Prostate gland (tissue), 2 donors: ENCODE measurements at regions not wholly inside any gene's neighbourhood (a gene's known extent, or its start where the extent isn't known, plus 50 kb on each side); places are given as distances from the start of the nearest gene placed in this dataset.

Experiments used
- DNase-seq: peaks from one replicate; pipeline ENCODE4 v3.0.0-alpha.2; 2019; ENCODE audit warnings: low spot score
- H3K27ac ChIP-seq, 2 donors: fragments of 200-600 bp; sonication (generic); 2 replicates each; pipeline ENCODE4 v1.5.1; 2017 to 2019
- H3K27me3 ChIP-seq: fragments of 200-600 bp; sonication (generic); replicated peaks from 2 replicates; pipeline ENCODE4 v1.5.1; 2019; ENCODE audit not compliant: insufficient read depth
- H3K36me3 ChIP-seq, 2 donors: fragments of 200-600 bp; sonication (generic); 1 replicate in 1 of 2; 2 replicates in 1 of 2; pipeline versions ENCODE4 v1.5.1 to v1.8.1; 2017 to 2019
- H3K4me1 ChIP-seq: fragments of 200-600 bp; sonication (generic); replicated peaks from 2 replicates; pipeline ENCODE4 v1.5.1; 2019
- H3K4me3 ChIP-seq, 2 donors: fragments of 200-600 bp; sonication (generic); 2 replicates each; pipeline ENCODE4 v1.5.1; 2017 to 2019
- H3K9me3 ChIP-seq: fragments of 200-600 bp; sonication (generic); 2 replicates; pipeline ENCODE4 v1.5.1; 2017
- POLR2A ChIP-seq: fragments of 450-650 bp; IDR thresholded peaks from one replicate; pipeline ENCODE4 v1.6.1; 2016; ENCODE audit warnings: antibody characterized with exemption, mild to moderate bottlenecking
- POLR2AphosphoS5 ChIP-seq: sonication (generic); formaldehyde crosslinking; IDR thresholded peaks from one replicate; pipeline ENCODE4 v1.6.1; 2017; ENCODE audit warnings: antibody characterized with exemption
- WGBS: methylation state at CpG from one replicate; pipeline ENCODE4 v1.1.5; 2018; 5-methylcytosine and 5-hydroxymethylcytosine counted together
- intact Hi-C: fragments of 100-400 bp; cut with DNase I; formaldehyde crosslinking; loops from one replicate; pipeline ENCODE4 v1.14.2; 2022
- TF ChIP-seq, protein P1 (sequence below), 4 experiments: fragments of 200-600 bp in 2 of 4; fragments of 450-650 bp in 2 of 4; sonication (generic) in 2 of 4; IDR thresholded peaks; 1 replicate in 3 of 4; 2 replicates in 1 of 4; pipeline ENCODE4 v1.5.1; 2016 to 2019; ENCODE audit warnings: antibody characterized with exemption in 4 of 4, mild to moderate bottlenecking in 2 of 4, moderate library complexity in 2 of 4

DNA sequence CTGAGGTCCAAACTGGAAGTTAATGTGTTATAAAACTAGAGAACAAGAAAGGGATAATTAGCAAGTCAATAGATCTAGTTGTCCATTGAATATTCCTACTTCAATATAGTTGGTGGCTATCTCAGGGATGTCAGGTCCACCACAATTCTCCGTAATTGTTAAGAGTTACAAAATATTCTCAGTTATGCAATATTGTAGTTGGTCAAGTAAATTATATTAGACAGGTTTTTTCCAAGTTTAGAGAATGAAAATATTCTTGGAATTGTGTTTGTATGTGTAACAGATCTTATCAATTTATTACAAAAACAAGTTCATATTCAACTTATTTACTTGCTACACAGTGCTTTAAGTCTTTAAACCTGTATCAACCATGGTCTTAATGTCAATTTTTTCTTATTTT, 547.4 kb downstream of the SPRY1 start:
- DNase-seq, result no peak
- Histone ChIP-seq H3K9me3 (no peaks in the 10 kb centered on the region), H3K27me3 (no peaks in the 10 kb centered on the region), H3K4me1 (no peaks in the 10 kb centered on the region), H3K36me3 (no peaks in the 10 kb centered on the region), H3K27ac (no peak overlapping the region), H3K4me3 (no peak overlapping the region)
- 90% methylated on average over 1 of the region's 1 CpG for WGBS
- TF ChIP-seq, protein P1, sequence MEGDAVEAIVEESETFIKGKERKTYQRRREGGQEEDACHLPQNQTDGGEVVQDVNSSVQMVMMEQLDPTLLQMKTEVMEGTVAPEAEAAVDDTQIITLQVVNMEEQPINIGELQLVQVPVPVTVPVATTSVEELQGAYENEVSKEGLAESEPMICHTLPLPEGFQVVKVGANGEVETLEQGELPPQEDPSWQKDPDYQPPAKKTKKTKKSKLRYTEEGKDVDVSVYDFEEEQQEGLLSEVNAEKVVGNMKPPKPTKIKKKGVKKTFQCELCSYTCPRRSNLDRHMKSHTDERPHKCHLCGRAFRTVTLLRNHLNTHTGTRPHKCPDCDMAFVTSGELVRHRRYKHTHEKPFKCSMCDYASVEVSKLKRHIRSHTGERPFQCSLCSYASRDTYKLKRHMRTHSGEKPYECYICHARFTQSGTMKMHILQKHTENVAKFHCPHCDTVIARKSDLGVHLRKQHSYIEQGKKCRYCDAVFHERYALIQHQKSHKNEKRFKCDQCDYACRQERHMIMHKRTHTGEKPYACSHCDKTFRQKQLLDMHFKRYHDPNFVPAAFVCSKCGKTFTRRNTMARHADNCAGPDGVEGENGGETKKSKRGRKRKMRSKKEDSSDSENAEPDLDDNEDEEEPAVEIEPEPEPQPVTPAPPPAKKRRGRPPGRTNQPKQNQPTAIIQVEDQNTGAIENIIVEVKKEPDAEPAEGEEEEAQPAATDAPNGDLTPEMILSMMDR (IDR thresholded peaks at IDR 0.05), result no peak
- TF ChIP-seq POLR2A, result no peak
- TF ChIP-seq POLR2AphosphoS5, result no peak
- intact Hi-C loops, result no loop called here

DNA sequence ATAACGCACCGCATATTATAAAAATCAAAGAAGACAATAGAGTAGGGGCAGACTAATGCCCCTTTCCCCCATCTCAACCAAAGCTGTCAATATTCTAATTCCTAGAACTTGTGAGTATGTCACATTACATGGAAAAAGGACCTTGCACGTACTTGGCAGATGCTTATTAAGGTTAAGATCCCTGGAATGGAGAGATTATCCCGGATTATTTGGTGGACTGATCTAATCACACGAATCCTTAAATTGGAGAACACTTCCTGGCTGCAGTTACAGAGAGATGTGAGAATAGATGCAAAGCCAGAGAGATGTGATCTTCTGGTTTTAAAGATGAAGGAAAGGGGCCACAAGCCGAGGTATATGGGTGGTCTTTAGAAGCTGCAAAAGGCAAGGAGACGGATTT, 548.7 kb downstream of the SPRY1 start:
- Histone ChIP-seq H3K36me3 (no peaks in the 10 kb centered on the region), H3K4me3 (no peak overlapping the region), H3K27me3 (no peaks in the 10 kb centered on the region), H3K27ac (no peak overlapping the region), H3K4me1 (no peaks in the 10 kb centered on the region), H3K9me3 (no peaks in the 10 kb centered on the region)
- TF ChIP-seq POLR2A (no peak), POLR2AphosphoS5 (no peak)
- intact Hi-C loops, result no loop called here
- 93% methylated on average over 7 of the region's 7 CpGs for WGBS
- DNase-seq, result no peak

DNA sequence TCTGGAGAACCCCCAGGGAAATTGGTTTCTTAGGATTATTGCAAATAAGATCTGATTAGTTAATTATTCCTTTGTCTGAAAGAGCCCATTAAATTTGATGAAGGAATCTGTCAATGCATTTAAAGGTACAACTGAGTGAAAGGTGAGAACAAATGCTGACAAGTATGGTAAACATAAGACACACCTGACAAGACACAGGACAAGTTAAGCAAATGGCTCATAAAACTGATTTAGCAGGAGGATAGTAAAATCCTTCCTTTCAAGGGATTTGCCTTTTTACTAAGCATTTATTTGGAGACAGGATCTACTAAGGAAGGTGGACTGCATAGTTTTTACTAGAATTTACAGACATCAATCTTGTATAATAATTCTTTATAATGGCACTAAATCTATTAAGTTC, 553.9 kb downstream of the SPRY1 start:
- Histone ChIP-seq H3K9me3 (no peaks in the 10 kb centered on the region), H3K36me3 (no peaks in the 10 kb centered on the region), H3K27me3 (no peaks in the 10 kb centered on the region), H3K4me3 (no peak overlapping the region), H3K4me1 (no peaks in the 10 kb centered on the region), H3K27ac (no peak overlapping the region)
- DNase-seq, result no peak
- intact Hi-C loops, result no loop called here
- TF ChIP-seq, protein P1 (IDR thresholded peaks at IDR 0.05), result no peak

DNA sequence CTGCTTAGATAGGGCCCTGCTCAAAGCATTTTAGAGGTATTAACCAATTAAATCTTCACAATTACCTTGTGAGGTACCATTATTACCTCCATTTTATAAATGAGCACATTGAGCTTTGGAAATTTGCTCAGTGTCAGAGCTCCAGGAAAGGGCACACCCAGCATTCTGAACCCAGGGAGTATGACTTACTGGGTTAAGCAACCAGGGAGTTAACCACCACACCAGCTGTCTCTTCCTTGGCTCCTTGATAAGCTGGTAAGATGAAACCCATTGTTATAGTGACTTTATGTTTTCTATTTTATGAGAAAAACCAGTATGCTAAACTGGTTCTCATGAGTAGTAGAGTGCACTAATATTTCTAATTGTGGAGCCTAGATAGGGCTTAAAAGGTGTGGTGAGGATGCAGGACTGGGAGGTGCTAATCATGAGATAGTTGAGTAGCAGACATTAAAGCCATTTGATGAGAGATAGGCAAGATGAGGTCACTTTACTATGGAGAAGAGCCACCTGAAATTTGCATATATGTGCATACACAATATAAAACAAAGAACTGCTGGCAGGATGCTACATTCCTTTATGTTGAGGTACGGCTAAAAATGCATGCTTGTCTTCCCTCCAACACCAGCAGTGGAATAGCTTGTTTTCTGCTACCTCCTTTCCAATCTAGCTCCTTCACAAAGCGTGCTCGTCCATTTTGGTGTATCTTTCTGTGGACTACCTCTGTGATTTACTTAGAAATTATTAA, 556.1 kb downstream of the SPRY1 start:
- DNase-seq, result no peak
- no peaks in the 10 kb centered on the region for H3K36me3 ChIP-seq
- intact Hi-C loops, result no loop called here
- 50% methylated on average over 3 of the region's 3 CpGs for WGBS
- H3K27me3 ChIP-seq, result no peaks in the 10 kb centered on the region
- TF ChIP-seq, protein P1 (IDR thresholded peaks at IDR 0.05), result no peak
- H3K4me1 ChIP-seq, result no peaks in the 10 kb centered on the region
- no peak overlapping the region for H3K4me3 ChIP-seq
- no peak overlapping the region for H3K27ac ChIP-seq
- no peaks in the 10 kb centered on the region for H3K9me3 ChIP-seq

DNA sequence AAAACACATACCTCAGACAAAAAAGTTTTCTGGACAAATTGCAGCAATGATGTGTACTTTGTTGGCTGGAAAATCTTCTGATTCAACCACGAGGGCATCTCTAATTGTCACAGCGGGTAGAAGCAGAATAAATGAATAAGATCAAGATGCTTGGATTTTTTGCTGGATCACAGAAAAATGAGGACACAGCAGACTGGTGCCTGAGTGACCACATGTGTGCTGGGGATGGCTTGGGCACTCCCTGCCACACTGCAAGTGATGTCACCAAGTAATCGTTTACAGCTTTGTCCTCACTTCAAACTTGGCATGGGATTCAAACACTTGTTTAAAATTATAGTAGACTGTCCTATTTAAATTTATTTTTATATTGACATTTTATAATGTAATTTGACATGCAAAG, 557.0 kb downstream of the SPRY1 start:
- Histone ChIP-seq H3K36me3 (no peaks in the 10 kb centered on the region), H3K27ac (no peak overlapping the region), H3K4me3 (no peak overlapping the region), H3K27me3 (no peaks in the 10 kb centered on the region), H3K4me1 (no peaks in the 10 kb centered on the region), H3K9me3 (no peaks in the 10 kb centered on the region)
- TF ChIP-seq POLR2A (no peak), POLR2AphosphoS5 (no peak)
- TF ChIP-seq, protein P1 (IDR thresholded peaks at IDR 0.05), result no peak
- WGBS, result 85% methylated on average over 3 of the region's 3 CpGs
- DNase-seq, result no peak
- intact Hi-C loops, result no loop called here
